HepG2 (cell line): ENCODE measurements at regions not wholly inside any gene's neighbourhood (a gene's known extent, or its start where the extent isn't known, plus 50 kb on each side); places are given as distances from the start of the nearest gene placed in this dataset.

Experiments used
- ATAC-seq: fragments of 200-7000 bp; cut with Tn5 transposase; 3 replicates; pipeline ENCODE4 v1.9.1; 2020; ENCODE audit warnings: mild to moderate bottlenecking, moderate library complexity
- BruUV-seq: library from RNA; stranded (reverse); fragments of 400-500 nt; replicated peaks from 2 replicates; lab custom pipeline; 2021; lab: Mats Ljungman, UMichigan
- CTCF ChIA-PET: fragments of 300-600 bp; formaldehyde crosslinking; extraction: SDS; loops from one replicate; lab custom pipeline; 2021; ENCODE audit warnings: low total read pairs, inconsistent platforms, low intra/inter-chr PET ratio; lab: Yijun Ruan, JAX
- POLR2A ChIA-PET: fragments of 350-600 bp; sonication (Branson Sonifier 250); formaldehyde crosslinking; loops from one replicate; lab custom pipeline; 2020; ENCODE audit warnings: antibody characterized with exemption, inconsistent platforms; lab: Yijun Ruan, JAX
- DNase-seq: peaks from one replicate; pipeline ENCODE4 v3.0.0-alpha.2; 2015; ENCODE audit warnings: low spot score
- FAIRE-seq: peaks from 3 replicates; lab custom pipeline; 2011; peaks lifted over from hg19 to GRCh38; lab: Jason Lieb, UNC
- H2AFZ ChIP-seq: one replicate; pipeline ENCODE4 v1.6.1; 2011; ENCODE audit warnings: low read length, inconsistent platforms
- H3K27ac ChIP-seq: fragments of 300-600 bp; 3 replicates; pipeline ENCODE4 v1.8.0; 2011; ENCODE audit warnings: mixed run types, mild to moderate bottlenecking, mixed read lengths, low read length, inconsistent platforms; ENCODE audit not compliant: insufficient read depth; ENCODE audit errors: extremely low read length
- H3K27me3 ChIP-seq, 2 experiments: fragments of 200-600 bp in 1 of 2; 2 replicates in 1 of 2; 3 replicates in 1 of 2; pipeline versions ENCODE4 v1.6.0 to v1.8.0; 2011; ENCODE audit warnings: low read length in 2 of 2, mild to moderate bottlenecking in 2 of 2, moderate library complexity in 2 of 2, inconsistent platforms in 1 of 2; ENCODE audit not compliant: insufficient read depth in 2 of 2, control insufficient read depth in 1 of 2
- H3K36me3 ChIP-seq, 2 experiments: fragments of 200-600 bp in 1 of 2; replicated peaks in 1 of 2; 2 replicates in 1 of 2; 3 replicates in 1 of 2; pipeline versions ENCODE4 v1.5.1 to v1.8.0; 2011; ENCODE audit warnings: low read length in 2 of 2, inconsistent platforms in 1 of 2; ENCODE audit not compliant: insufficient read depth in 2 of 2, control insufficient read depth in 1 of 2
- H3K4me1 ChIP-seq: 2 replicates; pipeline ENCODE4 v1.5.1; 2012; ENCODE audit warnings: low read length, inconsistent platforms; ENCODE audit not compliant: insufficient read depth
- H3K4me2 ChIP-seq: 2 replicates; pipeline ENCODE4 v1.6.0; 2011; ENCODE audit warnings: low read depth, low read length, inconsistent platforms
- H3K4me3 ChIP-seq, 3 experiments: fragments of 200-600 bp in 1 of 3; sonication (generic), shearing (Covaris generic) in 1 of 3; replicated peaks in 1 of 3; 2 replicates each; pipeline ENCODE4 v1.5.1; 2011 to 2016; ENCODE audit warnings: low read length in 3 of 3, inconsistent platforms in 2 of 3, low read depth in 2 of 3, mild to moderate bottlenecking in 2 of 3, control low read depth in 1 of 3, mixed read lengths in 1 of 3; ENCODE audit not compliant: insufficient read depth in 1 of 3
- H3K79me2 ChIP-seq: one replicate; pipeline ENCODE4 v1.6.1; 2011; ENCODE audit warnings: low read length, inconsistent platforms; ENCODE audit not compliant: insufficient read depth
- H3K9ac ChIP-seq: 2 replicates; pipeline ENCODE4 v1.6.0; 2011; ENCODE audit warnings: mild to moderate bottlenecking, low read depth, low read length, inconsistent platforms; ENCODE audit not compliant: insufficient read depth
- H3K9me3 ChIP-seq: 2 replicates; pipeline ENCODE4 v1.5.1; 2012; ENCODE audit warnings: mild to moderate bottlenecking, low read length
- H4K20me1 ChIP-seq: 2 replicates; pipeline ENCODE4 v1.6.0; 2011; ENCODE audit warnings: inconsistent platforms, mild to moderate bottlenecking, low read length, moderate library complexity; ENCODE audit not compliant: insufficient read depth
- CREM ChIP-seq, 2 experiments: sonication (generic) in 1 of 2; formaldehyde crosslinking in 1 of 2; IDR thresholded peaks; 2 replicates each; pipeline versions ENCODE4 v1.4.0 to v1.6.1; 2016 to 2020; ENCODE audit warnings: antibody characterized with exemption in 1 of 2, mild to moderate bottlenecking in 1 of 2, missing genetic modification reagents in 1 of 2
- HOXA7 ChIP-seq: sonication (generic); formaldehyde crosslinking; IDR thresholded peaks from 2 replicates; pipeline ENCODE4 v1.8.1; 2022; ENCODE audit warnings: mild to moderate bottlenecking, missing genetic modification reagents, moderate library complexity
- PTBP1 ChIP-seq: fragments of 200-400 bp; formaldehyde crosslinking; IDR thresholded peaks from 2 replicates; pipeline ENCODE4 v1.6.1; 2018; ENCODE audit warnings: low read length, low read depth; ENCODE audit not compliant: poor library complexity, severe bottlenecking
- RBM22 ChIP-seq: fragments of 200-400 bp; formaldehyde crosslinking; optimal IDR thresholded peaks from 2 replicates; pipeline ENCODE3; 2017; ENCODE audit warnings: mild to moderate bottlenecking, low read length, moderate library complexity
- RCOR2 ChIP-seq: IDR thresholded peaks from 2 replicates; pipeline ENCODE4 v1.6.1; 2016; ENCODE audit warnings: missing biosample characterization, missing genetic modification reagents
- WGBS: methylation state at CpG from one replicate; pipeline ENCODE4 v1.1.6; 2017; ENCODE audit warnings: low lambda C conversion rate; 5-methylcytosine and 5-hydroxymethylcytosine counted together
- in situ Hi-C: cut with HindIII; loops from 2 replicates; pipeline ENCODE4 v1.10.0; 2017; ENCODE audit warnings: low pct_unique_long_range_greater_than_20kb; ENCODE audit not compliant: extremely low pct_ligation_motif_present
- intact Hi-C: fragments of 100-400 bp; cut with micrococcal nuclease; formaldehyde crosslinking; loops from one replicate; pipeline ENCODE4 v1.10.0; 2022; ENCODE audit not compliant: unreplicated experiment
- TF ChIP-seq, protein P1 (sequence below): sonication (generic); formaldehyde crosslinking; conservative IDR thresholded peaks from 2 replicates; pipeline ENCODE4 v1.4.0; 2020; ENCODE audit warnings: missing genetic modification reagents

GRCh38 chr17:31736855-31737625 lies 122.0 kb downstream of the COPRS start:
- H3K4me1 ChIP-seq: no peaks in the 10 kb centered on the region
- H3K27me3 ChIP-seq: no peaks in the 10 kb centered on the region; a peak in 2 of 5 replicates
- no peak overlapping the region for H3K27ac ChIP-seq
- H3K36me3 ChIP-seq: no peaks in the 10 kb centered on the region
- DNase-seq: no peak
- in situ Hi-C loops: no loop called here
- FAIRE-seq: no peak
- no peak for TF ChIP-seq RCOR2 (CRISPR knock-in tag)
- no peak for TF ChIP-seq RBM22
- TF ChIP-seq PTBP1: no peak
- TF ChIP-seq HOXA7 (CRISPR knock-in tag): no peak
- no peak for TF ChIP-seq CREM (IDR thresholded peaks at IDR 0.05)
- TF ChIP-seq CREM (CRISPR knock-in tag; IDR thresholded peaks at IDR 0.05): no peak
- TF ChIP-seq, protein P1, sequence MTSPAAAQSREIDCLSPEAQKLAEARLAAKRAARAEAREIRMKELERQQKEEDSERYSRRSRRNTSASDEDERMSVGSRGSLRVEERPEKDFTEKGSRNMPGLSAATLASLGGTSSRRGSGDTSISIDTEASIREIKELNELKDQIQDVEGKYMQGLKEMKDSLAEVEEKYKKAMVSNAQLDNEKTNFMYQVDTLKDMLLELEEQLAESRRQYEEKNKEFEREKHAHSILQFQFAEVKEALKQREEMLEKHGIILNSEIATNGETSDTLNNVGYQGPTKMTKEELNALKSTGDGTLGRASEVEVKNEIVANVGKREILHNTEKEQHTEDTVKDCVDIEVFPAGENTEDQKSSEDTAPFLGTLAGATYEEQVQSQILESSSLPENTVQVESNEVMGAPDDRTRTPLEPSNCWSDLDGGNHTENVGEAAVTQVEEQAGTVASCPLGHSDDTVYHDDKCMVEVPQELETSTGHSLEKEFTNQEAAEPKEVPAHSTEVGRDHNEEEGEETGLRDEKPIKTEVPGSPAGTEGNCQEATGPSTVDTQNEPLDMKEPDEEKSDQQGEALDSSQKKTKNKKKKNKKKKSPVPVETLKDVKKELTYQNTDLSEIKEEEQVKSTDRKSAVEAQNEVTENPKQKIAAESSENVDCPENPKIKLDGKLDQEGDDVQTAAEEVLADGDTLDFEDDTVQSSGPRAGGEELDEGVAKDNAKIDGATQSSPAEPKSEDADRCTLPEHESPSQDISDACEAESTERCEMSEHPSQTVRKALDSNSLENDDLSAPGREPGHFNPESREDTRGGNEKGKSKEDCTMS (CRISPR knock-in tag): no peak
- ATAC-seq: no peak
- no peaks in the 10 kb centered on the region for H3K79me2 ChIP-seq
- no TSS peak for BruUV-seq
- H3K4me3 ChIP-seq: no peak overlapping the region
- no peaks in the 10 kb centered on the region for H3K9me3 ChIP-seq
- no peak overlapping the region for H3K9ac ChIP-seq
- H3K4me2 ChIP-seq: no peak overlapping the region
- intact Hi-C loops: no loop called here
- ChIA-PET POLR2A (interaction anchor here (1.1 kb wide), 1 partner anchor 14 kb away, joined by 3 read pairs; no protein-coding TSS in a partner anchor), CTCF (no interaction called here)
- no peaks in the 10 kb centered on the region for H4K20me1 ChIP-seq
- 40% methylated on average over 5 of the region's 5 CpGs for WGBS
- H2AFZ ChIP-seq: no peak overlapping the region
